Stimulated activated CD4-positive, alpha-beta T cell treated with anti-CD3 and anti-CD28 coated beads, Interleukin-2, amount 100 ng/mL, for 48 hours (primary cell): ENCODE measurements at regions not wholly inside any gene's neighbourhood (a gene's known extent, or its start where the extent isn't known, plus 50 kb on each side); places are given as distances from the start of the nearest gene placed in this dataset.
"Not testable (repeated sequence)": the region's sequence is repeated elsewhere in the genome, so short reads cannot be mapped to it uniquely, and the experiment has no call there.

Source experiments
- DNase-seq, 2 donors: peaks; one replicate each; pipeline ENCODE4 v3.0.0-alpha.2; 2020

DNA sequence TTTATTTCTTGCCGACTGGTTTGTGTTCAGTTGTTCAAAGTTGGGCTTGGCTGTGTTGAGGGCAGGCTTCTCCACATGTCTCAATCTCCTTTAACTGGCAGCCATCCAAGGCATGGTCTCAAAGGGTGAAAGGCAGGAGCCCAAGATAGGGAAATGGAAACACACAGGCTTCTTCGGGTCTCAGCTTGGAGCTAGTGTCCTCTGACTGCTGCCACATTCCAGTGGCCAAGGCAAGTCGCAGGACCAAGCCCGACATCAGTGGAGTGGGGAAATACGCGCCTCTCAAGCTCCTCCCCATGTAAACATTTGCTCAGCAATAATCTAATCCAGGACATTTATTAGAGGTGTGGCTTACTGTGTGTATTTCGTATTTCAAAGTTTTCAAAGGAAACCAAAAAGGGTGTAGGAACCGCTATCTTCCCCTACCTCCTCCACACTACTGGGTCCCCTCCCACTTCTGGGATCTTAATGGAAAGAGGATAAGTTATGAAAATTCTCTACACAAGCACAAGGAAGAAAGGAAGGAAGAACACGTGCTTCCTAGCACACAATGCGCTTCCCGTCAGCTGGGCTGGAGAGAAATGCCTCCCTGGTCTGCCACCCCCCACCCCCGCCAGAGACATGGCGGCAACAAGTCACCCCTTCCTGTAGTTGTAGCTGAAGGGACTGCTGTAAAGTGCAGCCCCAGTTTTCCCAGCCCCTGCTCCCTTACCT is 181.7 kb downstream of the FAM43A start:
- DNase-seq = no peak

GRCh38 chr3:194868831-194869230 is 183.1 kb downstream of the FAM43A start:
- DNase-seq = no peak

GRCh38 chr3:194869482-194870169 is 183.9 kb downstream of the FAM43A start:
- DNase-seq = no peak

DNA sequence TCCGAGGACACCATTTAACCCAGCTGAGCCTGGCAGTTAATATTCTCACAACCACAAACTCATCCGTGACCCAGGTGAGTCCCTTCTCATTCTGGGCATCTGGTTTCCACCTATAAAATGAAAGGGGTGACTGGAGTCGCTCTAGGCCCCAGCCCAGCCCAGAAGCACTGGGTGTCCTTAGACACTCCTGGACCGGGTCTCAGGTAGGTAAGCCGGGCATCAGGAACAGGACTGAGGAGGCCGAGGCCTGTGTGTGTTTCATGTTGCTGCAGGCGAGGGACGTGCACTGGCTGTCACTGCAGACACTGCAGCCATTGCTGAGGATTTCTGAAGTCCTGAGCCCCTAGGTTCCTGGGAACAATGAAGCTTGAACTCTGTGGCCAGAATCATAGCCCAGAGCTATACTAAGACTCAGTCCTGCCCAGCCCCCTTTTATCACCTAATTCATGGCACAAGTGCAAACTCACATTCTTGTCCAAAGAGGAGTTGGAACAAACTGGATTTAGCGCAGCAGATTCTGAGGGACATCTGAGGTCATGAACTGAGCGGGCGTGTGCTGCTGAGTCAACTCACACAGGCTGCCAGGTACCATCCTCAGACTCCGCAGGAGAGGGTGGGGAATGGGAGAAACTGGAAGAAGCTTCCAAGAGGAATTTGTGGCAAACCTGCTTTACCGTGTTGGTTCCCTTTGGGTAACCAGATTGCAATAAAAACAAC is 184.9 kb downstream of the FAM43A start:
- no peak for DNase-seq

DNA sequence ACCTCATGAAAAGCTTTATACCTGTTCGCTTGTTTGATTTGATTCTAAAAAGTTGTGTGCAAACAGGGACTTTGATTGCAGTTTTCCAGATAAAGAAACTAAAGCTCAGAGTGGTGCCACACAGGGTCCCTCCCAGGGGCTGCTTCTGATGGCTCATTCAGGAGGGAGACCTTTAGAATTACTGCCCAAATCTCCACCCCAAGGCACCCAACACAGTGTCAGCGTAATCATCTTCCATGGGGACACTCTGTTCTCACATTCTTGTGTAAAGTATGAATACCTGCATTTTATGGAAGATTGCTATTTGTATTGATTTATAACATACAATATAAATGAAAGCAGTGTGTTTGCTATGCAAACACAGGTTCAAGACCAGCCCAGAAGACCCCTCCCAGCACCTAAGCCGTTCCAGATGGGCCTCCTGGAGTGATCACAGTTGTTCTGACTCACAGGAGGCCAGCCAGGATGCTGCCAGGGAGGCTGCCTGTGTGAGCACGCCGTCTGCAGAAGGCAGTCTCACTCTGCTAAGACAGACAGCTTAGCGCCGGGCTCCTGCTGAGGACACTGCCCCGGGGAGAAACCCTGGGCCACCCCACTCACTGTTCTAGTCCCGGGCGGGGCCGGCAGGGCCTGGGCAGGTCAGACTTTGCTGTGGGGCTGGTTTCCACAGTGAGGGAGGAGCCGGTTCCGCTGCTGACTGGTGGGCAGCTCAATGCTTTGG is 185.6 kb downstream of the FAM43A start:
- DNase-seq = no peak

DNA sequence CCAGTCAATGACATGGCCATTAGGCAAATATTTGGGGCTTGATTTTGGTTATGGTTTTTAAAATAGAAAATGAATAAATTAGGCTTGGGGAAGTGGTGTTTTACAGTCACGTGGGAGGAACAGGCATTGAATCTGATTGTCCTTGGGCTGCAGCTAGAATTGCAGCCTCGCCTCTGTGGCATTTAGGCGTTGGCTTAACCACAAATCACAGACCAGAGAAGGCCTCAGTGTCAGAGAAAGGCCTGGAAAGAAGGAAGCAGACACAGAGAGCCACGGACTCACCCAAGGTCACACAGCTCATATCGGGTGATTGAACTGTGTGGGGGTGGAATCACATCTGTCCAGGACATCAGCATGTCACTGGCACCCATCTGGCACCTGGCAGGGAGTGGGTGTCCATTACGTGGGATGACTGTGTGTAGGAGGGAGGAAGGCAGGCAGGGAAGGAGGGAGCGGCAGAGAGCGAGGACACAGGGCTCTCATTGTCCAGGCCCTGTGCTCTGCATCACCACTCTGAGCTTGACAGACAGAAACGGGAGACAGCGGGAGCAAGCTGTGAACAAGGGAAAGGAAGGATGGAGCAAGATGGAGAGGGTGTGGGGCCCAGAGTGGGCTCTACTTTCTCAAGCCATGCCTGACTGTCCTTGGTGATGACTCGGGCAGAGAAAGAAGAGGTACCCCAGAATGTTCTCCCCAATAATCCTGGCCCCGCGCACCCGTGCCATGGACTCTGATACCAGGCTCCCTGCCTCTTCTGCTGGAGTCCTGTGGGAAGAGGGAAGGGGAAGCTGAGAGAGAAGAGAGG is 186.4 kb downstream of the FAM43A start:
- no peak for DNase-seq

DNA sequence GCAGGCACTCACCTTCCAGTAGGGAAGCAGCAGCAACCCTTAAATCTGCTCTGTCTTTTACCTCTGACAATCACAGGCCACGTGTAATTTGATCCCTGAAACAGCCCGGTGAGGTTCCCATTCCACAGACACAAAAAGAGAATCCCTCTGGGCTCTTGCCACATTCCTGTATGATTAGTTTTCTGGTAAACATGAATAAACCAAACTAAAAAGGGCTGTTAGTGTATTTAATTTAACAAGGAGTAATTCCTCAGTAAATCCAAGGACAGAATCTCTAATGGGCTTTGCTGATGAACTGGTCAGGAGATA is 186.9 kb downstream of the FAM43A start:
- DNase-seq = no peak

DNA sequence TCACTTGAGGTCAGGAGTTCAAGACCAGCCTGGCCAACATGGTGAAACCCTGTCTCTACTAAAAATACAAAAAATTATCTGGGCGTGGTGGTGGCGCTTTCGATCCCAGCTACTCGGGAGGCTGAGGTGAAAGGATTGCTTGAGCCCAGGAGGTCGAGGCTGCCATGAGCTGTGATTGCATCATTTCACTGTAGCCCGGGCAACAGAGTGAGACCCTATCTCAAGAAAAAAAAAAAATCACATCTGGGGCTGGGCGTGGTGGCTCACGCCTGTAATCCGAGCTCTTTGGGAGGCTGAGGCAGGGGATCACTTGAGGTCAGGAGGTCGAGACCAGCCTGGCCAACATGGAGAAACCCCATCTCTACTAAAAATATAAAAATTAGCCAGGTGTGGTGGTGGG is 187.8 kb downstream of the FAM43A start:
- not testable (repeated sequence) for DNase-seq

DNA sequence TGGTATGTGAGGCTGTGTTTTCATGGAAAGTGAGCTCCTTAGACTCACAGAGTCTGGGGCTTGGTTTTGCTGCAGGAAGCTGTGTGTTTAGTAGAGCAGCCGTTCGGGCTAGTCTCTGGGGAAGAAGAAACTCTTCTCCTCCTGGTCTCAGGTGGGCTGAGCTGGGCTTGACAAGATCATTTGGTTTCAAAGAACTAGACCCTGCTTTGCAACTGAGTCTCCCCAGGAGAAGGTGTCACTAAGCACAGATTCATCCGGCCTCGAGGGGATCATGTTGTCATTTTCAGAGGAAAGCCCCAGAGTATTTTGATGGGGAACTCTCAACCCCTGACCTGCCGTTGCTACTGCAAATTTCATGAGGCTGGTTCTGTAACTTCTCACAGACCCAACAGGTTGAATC is 188.5 kb downstream of the FAM43A start:
- DNase-seq = no peak

- DNase-seq = no peak
Observed at GRCh38 chr3:194874783-194875182, 189.1 kb downstream of the FAM43A start.

GRCh38 chr3:194875581-194876402 is 190.1 kb downstream of the FAM43A start:
- no peak for DNase-seq

- no peak for DNase-seq
Observed at GRCh38 chr3:194876403-194877095, 190.9 kb downstream of the FAM43A start.

DNA sequence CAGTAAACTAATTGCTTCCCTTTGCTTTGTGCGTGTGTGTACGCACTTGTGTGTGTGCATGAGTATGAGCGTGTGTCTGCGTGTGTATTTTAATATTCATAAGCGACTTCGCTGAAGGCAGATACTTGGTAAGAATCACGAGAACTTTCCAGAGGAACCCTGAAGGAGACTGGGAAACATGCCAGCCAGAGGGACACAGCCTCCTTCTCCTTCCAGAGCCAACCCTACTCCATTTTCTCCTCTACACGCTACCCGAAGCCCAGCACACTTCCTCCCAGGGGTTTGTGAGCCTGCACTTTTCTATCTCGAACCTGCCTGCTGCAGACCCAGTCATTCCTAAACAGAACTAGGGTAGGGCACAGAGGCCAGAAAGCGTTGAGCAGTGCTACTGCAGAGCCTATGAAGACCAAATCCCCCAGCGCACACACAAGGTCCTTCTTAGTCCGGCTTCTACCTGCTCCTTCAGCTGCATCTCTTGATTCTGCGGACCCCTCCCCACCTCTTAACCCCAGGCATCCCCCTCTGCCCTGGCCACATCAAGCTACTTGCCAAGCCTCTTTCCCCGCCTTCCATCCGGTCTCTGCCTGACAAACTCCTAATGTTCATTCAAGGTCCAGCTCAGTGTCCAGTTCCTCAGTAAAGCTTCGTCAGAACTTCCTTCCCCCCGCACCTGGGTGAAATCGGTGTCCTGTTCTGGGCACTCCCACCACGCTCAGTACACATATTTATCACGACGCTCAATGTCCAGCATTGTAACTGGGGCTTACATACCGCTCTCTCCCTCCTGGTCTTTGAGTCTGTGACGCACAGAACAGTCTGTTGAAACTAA is 191.8 kb downstream of the FAM43A start:
- DNase-seq = no peak

DNA sequence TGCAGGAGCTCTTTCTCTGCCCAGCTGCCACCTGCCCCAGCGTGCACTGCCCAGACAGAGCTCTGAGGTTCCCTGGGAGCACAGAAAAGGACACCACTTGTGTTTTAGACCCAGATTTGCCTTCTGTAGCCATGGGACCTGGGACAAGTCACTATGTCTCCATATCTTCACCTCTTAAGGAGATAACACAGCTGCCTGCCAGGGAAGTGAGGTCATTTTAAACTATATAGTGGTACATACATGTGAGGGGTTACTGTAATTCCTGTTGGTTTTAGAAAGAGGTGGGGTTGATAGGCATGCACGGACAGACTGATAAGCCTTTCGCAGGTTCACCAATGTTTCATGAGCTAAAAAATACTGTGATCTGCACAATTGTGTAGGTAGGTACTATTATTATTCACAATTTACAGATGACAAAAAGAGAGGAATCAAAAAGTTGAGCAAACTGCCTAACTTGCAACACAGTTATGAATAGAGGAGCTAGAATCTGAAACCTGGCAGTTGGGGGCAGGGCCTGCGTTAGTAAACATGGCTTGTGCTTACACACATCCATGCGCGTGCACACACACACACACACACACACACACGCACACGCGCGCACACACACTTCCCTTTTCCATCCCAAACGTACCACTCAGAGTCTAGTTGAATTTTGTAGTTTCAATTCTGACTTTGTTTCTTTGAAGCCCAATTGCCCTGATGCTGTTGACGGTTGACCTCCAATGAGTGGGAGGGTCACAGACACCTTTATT is 193.6 kb downstream of the FAM43A start:
- no peak for DNase-seq

GRCh38 chr3:194879991-194880939 is 194.6 kb downstream of the FAM43A start:
- no peak for DNase-seq

GRCh38 chr3:194880940-194881925 is 195.6 kb downstream of the FAM43A start:
- DNase-seq = no peak
